Fibroblast of the aortic adventitia (primary cell): ENCODE measurements at regions not wholly inside any gene's neighbourhood (a gene's known extent, or its start where the extent isn't known, plus 50 kb on each side); places are given as distances from the start of the nearest gene placed in this dataset.
"Not testable (repeated sequence)": the region's sequence is repeated elsewhere in the genome, so short reads cannot be mapped to it uniquely, and the experiment has no call there.

Source experiments
- DNase-seq: peaks from one replicate; pipeline ENCODE4 v3.0.0-alpha.2; 2010; ENCODE audit warnings: low read depth
- H3K4me3 ChIP-seq: 2 replicates; pipeline ENCODE4 v1.5.1; 2011; ENCODE audit warnings: low read depth, mild to moderate bottlenecking, control low read depth, low read length, moderate library complexity
- CTCF ChIP-seq: IDR thresholded peaks from 2 replicates; pipeline ENCODE4 v1.5.1; 2011; ENCODE audit warnings: mild to moderate bottlenecking, low read length, control low read depth, inconsistent platforms; ENCODE audit not compliant: insufficient read depth

DNA sequence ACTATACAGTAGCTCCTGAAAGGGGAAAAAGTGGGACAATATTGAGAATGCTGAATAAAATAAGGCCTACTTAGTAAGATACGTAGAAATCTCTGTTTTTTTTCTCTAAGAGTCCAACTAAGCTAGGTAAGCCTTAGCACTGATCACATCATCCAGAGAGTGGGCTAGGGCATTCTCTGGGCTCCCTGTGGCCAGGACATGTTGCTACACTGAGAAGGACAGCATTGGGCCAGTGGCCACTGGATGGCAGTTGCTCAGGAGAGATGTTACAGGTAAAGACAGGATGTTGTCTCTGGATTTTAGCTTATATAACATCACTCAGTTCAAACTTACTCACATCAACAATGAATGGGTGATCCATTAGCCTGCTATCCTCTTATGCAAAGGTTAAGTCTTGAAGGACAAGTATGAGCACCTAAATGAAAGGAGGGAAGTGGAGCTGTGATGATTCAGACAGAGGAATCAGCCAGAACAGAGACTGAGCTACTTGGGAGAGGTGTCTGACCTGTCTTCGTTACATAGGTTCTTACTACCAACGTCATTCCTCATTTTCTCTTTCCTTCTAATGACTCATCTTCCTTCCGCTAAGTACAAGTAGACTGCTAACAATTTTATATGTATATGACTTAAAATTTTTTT lies 226.6 kb upstream of the ADCY2 start:
- no peak for TF ChIP-seq CTCF
- H3K4me3 ChIP-seq, result no peak overlapping the region
- no peak for DNase-seq

- not testable (repeated sequence) for H3K4me3 ChIP-seq
Measured at GRCh38 chr5:7170785-7171184, 225.2 kb upstream of the ADCY2 start.

GRCh38 chr5:7179364-7179763 lies 216.6 kb upstream of the ADCY2 start:
- DNase-seq, result no peak
- no peak for TF ChIP-seq CTCF
- no peak overlapping the region for H3K4me3 ChIP-seq

More at GRCh38 chr5:7170785-7171184, 225.2 kb upstream of the ADCY2 start:
- DNase-seq, result not testable (repeated sequence)

DNA sequence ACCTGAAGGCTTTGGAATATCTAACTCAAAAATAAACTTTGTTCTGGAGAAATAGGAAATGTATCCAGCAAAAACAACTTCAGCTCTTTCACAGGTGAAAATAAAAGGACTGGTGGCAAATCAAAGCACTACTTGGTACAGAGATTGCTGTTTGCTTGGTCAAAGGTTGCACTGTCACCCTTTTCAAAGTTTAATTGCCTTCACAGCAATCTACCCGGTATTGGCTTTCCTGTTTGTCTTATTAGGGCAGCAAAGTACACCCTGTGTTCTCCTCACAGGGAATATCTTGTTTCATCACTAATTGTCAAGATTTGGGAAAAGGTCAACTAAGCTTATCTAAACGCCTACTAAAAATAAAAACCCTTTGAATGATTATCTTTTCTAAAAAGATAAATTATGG lies 214.1 kb upstream of the ADCY2 start:
- no peak for DNase-seq
- no peak overlapping the region for H3K4me3 ChIP-seq
- no peak for TF ChIP-seq CTCF

- DNase-seq, result no peak
- TF ChIP-seq CTCF, result no peak
- no peak overlapping the region for H3K4me3 ChIP-seq
Measured at GRCh38 chr5:7185742-7186141, 210.2 kb upstream of the ADCY2 start.

DNA sequence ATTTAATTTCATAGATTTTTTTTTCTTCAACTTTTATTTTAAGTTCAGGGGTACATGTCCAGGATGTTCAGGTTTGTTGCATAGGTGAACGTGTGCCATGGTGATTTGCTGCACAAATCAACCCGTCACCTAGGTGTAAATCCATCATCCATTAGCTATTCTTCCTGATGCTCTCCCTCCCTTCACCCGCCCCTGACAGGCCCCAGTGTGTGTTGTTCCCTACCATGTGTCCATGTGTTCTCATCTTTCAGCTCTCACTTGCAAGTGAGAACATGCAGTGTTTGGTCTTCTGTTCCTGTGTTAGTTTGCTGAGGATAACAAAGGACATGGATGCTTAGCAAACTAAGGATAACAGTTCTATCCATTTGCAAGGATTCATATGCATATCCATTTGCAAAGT lies 209.1 kb upstream of the ADCY2 start:
- no peak for DNase-seq
- no peak overlapping the region for H3K4me3 ChIP-seq
- TF ChIP-seq CTCF, result no peak

DNA sequence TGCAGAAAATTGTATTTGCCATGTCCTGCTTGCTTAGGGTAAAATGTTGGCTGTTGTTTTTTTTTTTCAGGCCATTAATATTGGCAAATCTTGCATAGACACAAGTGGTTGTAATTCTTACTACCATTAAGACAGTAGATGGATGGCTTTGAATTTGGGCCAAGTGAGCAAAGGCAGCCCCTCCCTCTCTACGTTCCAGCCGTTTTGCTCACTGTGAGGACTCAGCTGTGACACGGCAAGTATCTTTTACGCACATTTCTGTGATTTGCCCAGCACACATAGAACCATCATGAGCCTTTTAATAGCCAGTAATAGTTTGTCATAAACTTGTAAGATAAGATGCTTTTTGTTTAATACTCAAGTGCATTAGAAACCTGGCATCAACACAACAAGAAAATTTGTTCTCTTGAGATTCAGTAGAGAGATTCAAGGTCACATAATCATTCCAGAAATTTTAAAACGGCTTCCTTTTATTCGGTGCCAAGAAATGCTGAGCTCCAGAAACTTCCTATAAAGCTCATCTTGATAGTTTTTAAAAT lies 205.2 kb upstream of the ADCY2 start:
- no peak for DNase-seq
- TF ChIP-seq CTCF, result no peak
- no peak overlapping the region for H3K4me3 ChIP-seq
